H1 (cell line): ENCODE measurements at regions not wholly inside any gene's neighbourhood (a gene's known extent, or its start where the extent isn't known, plus 50 kb on each side); places are given as distances from the start of the nearest gene placed in this dataset.

ENCODE experiments used
- CTCF ChIA-PET: fragments of 300-600 bp; sonication (Branson Sonifier 250); formaldehyde crosslinking; loops from one replicate; lab custom pipeline; 2021; ENCODE audit not compliant: partially characterized antibody; lab: Charles Lee
- POLR2A ChIA-PET: fragments of 300-600 bp; sonication (Branson Sonifier 250); formaldehyde crosslinking; loops from one replicate; lab custom pipeline; 2021; ENCODE audit warnings: inconsistent platforms; ENCODE audit not compliant: partially characterized antibody; lab: Charles Lee
- DNase-seq, 2 experiments: peaks; one replicate each; pipeline versions ENCODE4 v3.0.0 to v3.0.0-alpha.2; 2010 to 2022; ENCODE audit warnings: low spot score in 2 of 2, low read depth in 1 of 2, mixed read lengths in 1 of 2
- FAIRE-seq: peaks from 2 replicates; lab custom pipeline; 2011; peaks lifted over from hg19 to GRCh38; lab: Jason Lieb, UNC
- H2AFZ ChIP-seq: 2 replicates; pipeline ENCODE4 v1.8.1; 2012; ENCODE audit warnings: low read length, inconsistent platforms
- H2AK5ac ChIP-seq: 2 replicates; pipeline ENCODE4 v1.6.1; 2013; ENCODE audit warnings: low read depth, low read length
- H2BK120ac ChIP-seq: replicated peaks from 2 replicates; pipeline ENCODE3; 2013; ENCODE audit warnings: low read depth, low read length, inconsistent platforms
- H2BK12ac ChIP-seq: 2 replicates; pipeline ENCODE4 v1.6.1; 2013; ENCODE audit warnings: low read depth, low read length
- H2BK15ac ChIP-seq: 2 replicates; pipeline ENCODE4 v1.6.1; 2013; ENCODE audit warnings: low read length
- H2BK20ac ChIP-seq: 2 replicates; pipeline ENCODE4 v1.6.1; 2013; ENCODE audit warnings: low read length
- H2BK5ac ChIP-seq: 2 replicates; pipeline ENCODE4 v1.6.1; 2013; ENCODE audit warnings: low read depth, low read length
- H3K14ac ChIP-seq: 2 replicates; pipeline ENCODE4 v1.6.1; 2013; ENCODE audit warnings: inconsistent platforms; ENCODE audit not compliant: insufficient read length
- H3K18ac ChIP-seq: 2 replicates; pipeline ENCODE4 v1.6.1; 2013; ENCODE audit warnings: low read length; ENCODE audit errors: extremely low read depth
- H3K23ac ChIP-seq: 2 replicates; pipeline ENCODE4 v1.6.1; 2013; ENCODE audit warnings: inconsistent platforms; ENCODE audit not compliant: insufficient read length
- H3K23me2 ChIP-seq: 2 replicates; pipeline ENCODE4 v1.6.1; 2013; ENCODE audit warnings: low read depth, low read length
- H3K27ac ChIP-seq: 2 replicates; pipeline ENCODE4 v1.6.1; 2011; ENCODE audit warnings: low read depth, low read length, inconsistent platforms
- H3K27me3 ChIP-seq, 4 experiments: replicated peaks in 1 of 4; 1 replicate in 1 of 4; 2 replicates in 3 of 4; pipeline versions ENCODE4 v1.6.1 to v1.8.1; 2011 to 2013; ENCODE audit warnings: low read length in 3 of 4, mild to moderate bottlenecking in 3 of 4, inconsistent platforms in 2 of 4, mixed read lengths in 2 of 4, moderate library complexity in 1 of 4; ENCODE audit not compliant: control insufficient read depth in 3 of 4, insufficient read depth in 3 of 4; ENCODE audit errors: extremely low read depth in 1 of 4
- H3K36me3 ChIP-seq, 4 experiments: 2 replicates each; pipeline versions ENCODE4 v1.6.1 to v1.8.1; 2011 to 2013; ENCODE audit warnings: mild to moderate bottlenecking in 4 of 4, low read length in 3 of 4, moderate library complexity in 2 of 4, control low read depth in 1 of 4, inconsistent platforms in 1 of 4; ENCODE audit not compliant: insufficient read depth in 4 of 4, control insufficient read depth in 2 of 4
- H3K4ac ChIP-seq: replicated peaks from 2 replicates; pipeline ENCODE3; 2013; ENCODE audit warnings: low read length, low read depth, mixed read lengths, inconsistent platforms; ENCODE audit not compliant: insufficient read length
- H3K4me1 ChIP-seq, 4 experiments: replicated peaks in 1 of 4; 1 replicate in 1 of 4; 2 replicates in 3 of 4; pipeline versions ENCODE4 v1.6.1 to v1.8.1; 2011 to 2013; ENCODE audit warnings: low read length in 3 of 4, inconsistent platforms in 2 of 4, mixed read lengths in 1 of 4; ENCODE audit not compliant: insufficient read depth in 4 of 4, control insufficient read depth in 3 of 4
- H3K4me2 ChIP-seq, 2 experiments: 2 replicates each; pipeline versions ENCODE4 v1.6.1 to v1.8.1; 2011 to 2013; ENCODE audit warnings: low read depth in 2 of 2, low read length in 2 of 2, control low read depth in 1 of 2, inconsistent platforms in 1 of 2, mild to moderate bottlenecking in 1 of 2; ENCODE audit not compliant: insufficient read depth in 1 of 2
- H3K4me3 ChIP-seq, 4 experiments: fragments of 200-600, 300-600 bp in 1 of 4; sonication (generic), shearing (Covaris generic), sonication (Bioruptor Twin) in 1 of 4; 2 replicates each; pipeline versions ENCODE4 v1.5.1 to v1.8.1; 2011 to 2016; ENCODE audit warnings: low read length in 4 of 4, low read depth in 3 of 4, control low read depth in 2 of 4, inconsistent platforms in 2 of 4, mild to moderate bottlenecking in 2 of 4, mixed read lengths in 1 of 4, moderate library complexity in 1 of 4; ENCODE audit not compliant: insufficient read depth in 2 of 4; ENCODE audit errors: extremely low read depth in 1 of 4
- H3K56ac ChIP-seq: replicated peaks from 2 replicates; pipeline ENCODE3; 2013; ENCODE audit warnings: low read depth, mild to moderate bottlenecking, mixed read lengths, low read length, inconsistent platforms; ENCODE audit not compliant: insufficient read length
- H3K79me1 ChIP-seq: 2 replicates; pipeline ENCODE4 v1.6.1; 2013; ENCODE audit warnings: low read depth, low read length, control low read depth
- H3K79me2 ChIP-seq, 2 experiments: 2 replicates each; pipeline versions ENCODE4 v1.6.1 to v1.8.1; 2012 to 2013; ENCODE audit warnings: low read length in 2 of 2, mild to moderate bottlenecking in 2 of 2, inconsistent platforms in 1 of 2; ENCODE audit not compliant: insufficient read depth in 2 of 2, control insufficient read depth in 1 of 2
- H3K9ac ChIP-seq, 4 experiments: replicated peaks in 1 of 4; 1 replicate in 1 of 4; 2 replicates in 3 of 4; pipeline versions ENCODE4 v1.6.1 to v1.8.1; 2011 to 2013; ENCODE audit warnings: low read depth in 3 of 4, low read length in 3 of 4, control low read depth in 2 of 4, mild to moderate bottlenecking in 2 of 4, moderate library complexity in 2 of 4, inconsistent platforms in 1 of 4; ENCODE audit errors: extremely low read depth in 1 of 4
- H3K9me3 ChIP-seq, 2 experiments: 2 replicates each; pipeline versions ENCODE4 v1.6.1 to v1.8.1; 2012 to 2013; ENCODE audit warnings: mild to moderate bottlenecking in 2 of 2, moderate library complexity in 2 of 2, control low read depth in 1 of 2, inconsistent platforms in 1 of 2, low read depth in 1 of 2, low read length in 1 of 2, mixed read lengths in 1 of 2; ENCODE audit not compliant: insufficient read depth in 2 of 2
- H4K20me1 ChIP-seq, 2 experiments: replicated peaks in 1 of 2; 2 replicates each; pipeline versions ENCODE3 to v1.8.1; 2011 to 2013; ENCODE audit warnings: inconsistent platforms in 2 of 2, low read length in 2 of 2, mild to moderate bottlenecking in 1 of 2; ENCODE audit not compliant: insufficient read depth in 2 of 2, control insufficient read depth in 1 of 2
- H4K5ac ChIP-seq: 2 replicates; pipeline ENCODE4 v1.6.1; 2013; ENCODE audit warnings: low read length, low read depth, mixed read lengths, inconsistent platforms; ENCODE audit not compliant: insufficient read length
- H4K8ac ChIP-seq: 2 replicates; pipeline ENCODE4 v1.8.0; 2013; ENCODE audit warnings: mild to moderate bottlenecking, moderate library complexity, low read length, inconsistent platforms; ENCODE audit not compliant: insufficient read depth; ENCODE audit errors: extremely low read depth
- H4K91ac ChIP-seq: replicated peaks from 2 replicates; pipeline ENCODE3; 2013; ENCODE audit warnings: low read length, mixed read lengths, inconsistent platforms; ENCODE audit not compliant: insufficient read length
- CBX8 ChIP-seq: fragments of 300-800, 300-1000 bp; sonication (generic); IDR thresholded peaks from 2 replicates; pipeline ENCODE4 v1.7.1; 2016; ENCODE audit warnings: low read depth, low read length, borderline replicate concordance
- GABPA ChIP-seq: IDR thresholded peaks from 2 replicates; pipeline ENCODE4 v1.6.1; 2011; ENCODE audit warnings: mild to moderate bottlenecking, low read length, moderate library complexity, borderline replicate concordance; ENCODE audit not compliant: insufficient read depth
- HDAC2 ChIP-seq, 2 experiments: fragments of 300-600 bp in 1 of 2; sonication (generic) in 1 of 2; IDR thresholded peaks; 2 replicates each; pipeline ENCODE4 v1.6.1; 2011 to 2012; ENCODE audit warnings: low read depth in 2 of 2, low read length in 2 of 2, mild to moderate bottlenecking in 2 of 2, moderate library complexity in 2 of 2, borderline replicate concordance in 1 of 2, inconsistent platforms in 1 of 2
- KDM4A ChIP-seq: IDR thresholded peaks from one replicate; pipeline ENCODE4 v1.7.1; 2012; ENCODE audit warnings: low read depth, mild to moderate bottlenecking, moderate library complexity, low read length, inconsistent platforms; ENCODE audit not compliant: severe bottlenecking
- NANOG ChIP-seq: IDR thresholded peaks from 2 replicates; pipeline ENCODE4 v1.6.1; 2011; ENCODE audit warnings: low read length, low read depth, mild to moderate bottlenecking, inconsistent platforms; ENCODE audit not compliant: insufficient read depth, poor library complexity, severe bottlenecking
- PHF8 ChIP-seq: fragments of 200-600 bp; sonication (generic); conservative IDR thresholded peaks from 2 replicates; pipeline ENCODE4 v1.7.1; 2012; ENCODE audit warnings: low read depth, mild to moderate bottlenecking, inconsistent platforms, low read length, moderate library complexity
- POU5F1 ChIP-seq: IDR thresholded peaks from 2 replicates; pipeline ENCODE4 v1.6.1; 2011; ENCODE audit warnings: low read depth, mild to moderate bottlenecking, low read length, moderate library complexity
- SIN3A ChIP-seq, 2 experiments: IDR thresholded peaks in 1 of 2; conservative IDR thresholded peaks in 1 of 2; 2 replicates each; pipeline ENCODE4 v1.6.1; 2011 to 2012; ENCODE audit warnings: low read length in 2 of 2, improper control_type of control experiment in 1 of 2, low read depth in 1 of 2, mild to moderate bottlenecking in 1 of 2
- SRF ChIP-seq: IDR thresholded peaks from 2 replicates; pipeline ENCODE4 v1.6.1; 2011; ENCODE audit warnings: mild to moderate bottlenecking, low read depth, low read length, moderate library complexity
- TAF1 ChIP-seq: IDR thresholded peaks from 2 replicates; pipeline ENCODE4 v1.6.1; 2011; ENCODE audit warnings: mild to moderate bottlenecking, low read depth, low read length
- TBP ChIP-seq: IDR thresholded peaks from 2 replicates; pipeline ENCODE4 v1.6.1; 2011; ENCODE audit warnings: low read depth, low read length, improper control_type of control experiment
- YY1 ChIP-seq: IDR thresholded peaks from 2 replicates; pipeline ENCODE4 v1.6.1; 2011; ENCODE audit warnings: low read depth, mild to moderate bottlenecking, low read length
- WGBS, 2 experiments: shearing (Covaris generic) in 1 of 2; methylation state at CpG; one replicate each; pipeline versions ENCODE4 v1.1.6 to v1.1.7; 2013 to 2015; ENCODE audit warnings: low lambda C conversion rate in 2 of 2, mixed read lengths in 2 of 2, inconsistent platforms in 1 of 2, low coverage in 1 of 2, missing lambda C conversion rate in 1 of 2; ENCODE audit not compliant: insufficient replicate concordance in 2 of 2, insufficient coverage in 1 of 2, insufficient read length in 1 of 2; ENCODE audit errors: extremely low coverage in 1 of 2, missing lambda C conversion rate in 1 of 2; 5-methylcytosine and 5-hydroxymethylcytosine counted together
- TF ChIP-seq, protein P1 (sequence below): IDR thresholded peaks from 2 replicates; pipeline ENCODE4 v1.6.1; 2011; ENCODE audit warnings: low read length, improper control_type of control experiment

- Histone ChIP-seq H3K4me3 (no peak overlapping the region), H2BK5ac (no peak overlapping the region), H3K4ac (no peak overlapping the region), H3K14ac (no peak overlapping the region), H3K4me2 (no peak overlapping the region), H3K79me2 (no peaks in the 10 kb centered on the region), H2BK15ac (no peak overlapping the region), H3K9me3 (no peaks in the 10 kb centered on the region), H3K23ac (no peak overlapping the region), H3K23me2 (no peaks in the 10 kb centered on the region; the same call in 1 of the 2 replicates), H2AK5ac (no peak overlapping the region), H4K5ac (no peak overlapping the region), H2AFZ (no peak overlapping the region), H4K20me1 (no peaks in the 10 kb centered on the region), H2BK120ac (no peak overlapping the region), H3K9ac (no peak overlapping the region), H2BK12ac (no peak overlapping the region), H3K27ac (no peak overlapping the region), H4K91ac (no peak overlapping the region), H3K27me3 (no peaks in the 10 kb centered on the region), H4K8ac (no peak overlapping the region), H3K18ac (no peak overlapping the region), H3K4me1 (no peaks in the 10 kb centered on the region), H2BK20ac (no peak overlapping the region), H3K79me1 (no peaks in the 10 kb centered on the region), H3K56ac (no peak overlapping the region), H3K36me3 (no peaks in the 10 kb centered on the region)
- DNase-seq (no peak), FAIRE-seq (no peak)
- WGBS, 2 experiments: 86% methylated on average over 1 of the region's 1 CpG; no CpG with 5 or more reads in 1 of the 2 experiments
- TF ChIP-seq GABPA: no peak
- no peak for TF ChIP-seq HDAC2 (IDR thresholded peaks at IDR 0.05; ENCODE audit: borderline replicate concordance in 1 of 2, low read depth in 2 of 2, low read length in 2 of 2)
- TF ChIP-seq KDM4A: no peak
- no peak for TF ChIP-seq PHF8
- no peak for TF ChIP-seq TAF1
- TF ChIP-seq SIN3A (conservative IDR thresholded peaks at IDR 0.05 in 1 of 2, IDR thresholded peaks at IDR 0.05 in 1 of 2; ENCODE audit: low read depth in 1 of 2, low read length in 2 of 2): no peak
- TF ChIP-seq CBX8: no peak
- TF ChIP-seq YY1: no peak
- TF ChIP-seq TBP: no peak
- TF ChIP-seq, protein P1, sequence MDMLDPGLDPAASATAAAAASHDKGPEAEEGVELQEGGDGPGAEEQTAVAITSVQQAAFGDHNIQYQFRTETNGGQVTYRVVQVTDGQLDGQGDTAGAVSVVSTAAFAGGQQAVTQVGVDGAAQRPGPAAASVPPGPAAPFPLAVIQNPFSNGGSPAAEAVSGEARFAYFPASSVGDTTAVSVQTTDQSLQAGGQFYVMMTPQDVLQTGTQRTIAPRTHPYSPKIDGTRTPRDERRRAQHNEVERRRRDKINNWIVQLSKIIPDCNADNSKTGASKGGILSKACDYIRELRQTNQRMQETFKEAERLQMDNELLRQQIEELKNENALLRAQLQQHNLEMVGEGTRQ: no peak
- no peak for TF ChIP-seq POU5F1
- no peak for TF ChIP-seq SRF
- TF ChIP-seq NANOG: no peak
- ChIA-PET POLR2A (no interaction called here), CTCF (interaction anchor here (0.7 kb wide), 1 partner anchor 187 kb away, joined by 3 read pairs; no protein-coding TSS in a partner anchor)
Observed at GRCh38 chr9:82367929-82368328, 379.4 kb downstream of the SPATA31D1 start.
